SK-N-MC (cell line): ENCODE measurements at regions not wholly inside any gene's neighbourhood (a gene's known extent, or its start where the extent isn't known, plus 50 kb on each side); places are given as distances from the start of the nearest gene placed in this dataset.

ENCODE experiments used
- EZH2 ChIP-seq: fragments of 200-600 bp; sonication (generic); IDR thresholded peaks from one replicate; pipeline ENCODE4 v1.6.1; 2017; ENCODE audit warnings: antibody characterized with exemption
- FOXP2 ChIP-seq: optimal IDR thresholded peaks from 2 replicates; pipeline ENCODE3; 2011; ENCODE audit warnings: mild to moderate bottlenecking, moderate library complexity; ENCODE audit not compliant: insufficient read depth; ENCODE audit errors: extremely low read length, control extremely low read depth
- POLR2AphosphoS5 ChIP-seq: IDR thresholded peaks from 2 replicates; pipeline ENCODE4 v1.6.1; 2012; ENCODE audit warnings: mild to moderate bottlenecking, low read depth, low read length, borderline replicate concordance

DNA sequence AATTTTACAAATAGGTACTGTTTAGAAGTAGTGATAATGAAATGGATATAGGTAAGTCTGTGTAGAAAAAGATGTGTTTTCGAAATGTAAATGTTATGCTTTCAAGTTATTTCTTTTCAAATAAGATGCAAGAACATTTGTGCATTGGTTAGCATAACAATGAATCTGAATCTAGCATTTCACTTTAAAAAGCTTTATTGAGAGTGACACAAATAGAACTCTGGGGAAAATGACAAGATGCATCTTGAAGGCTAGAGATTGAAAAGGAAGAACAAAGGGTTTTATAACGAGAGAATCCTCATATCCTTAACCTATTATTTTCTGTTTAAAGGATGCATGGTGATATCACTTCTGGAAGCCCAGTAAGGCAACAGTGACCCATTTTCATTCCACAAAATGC is 639.9 kb upstream of the PTCHD4 start:
- TF ChIP-seq EZH2 (no peak), POLR2AphosphoS5 (no peak), FOXP2 (no peak)
